Ovary (tissue), 3 donors: ENCODE measurements at regions not wholly inside any gene's neighbourhood (a gene's known extent, or its start where the extent isn't known, plus 50 kb on each side); places are given as distances from the start of the nearest gene placed in this dataset.

Experiments used
- POLR2A ChIP-seq: fragments of 450-650 bp; IDR thresholded peaks from one replicate; pipeline ENCODE4 v1.6.1; 2017; ENCODE audit warnings: antibody characterized with exemption, mild to moderate bottlenecking, moderate library complexity
- TF ChIP-seq, protein P1 (sequence below), 3 donors: fragments of 450-650 bp in 2 of 3; fragments of 200-600 bp in 1 of 3; IDR thresholded peaks; one replicate each; pipeline versions ENCODE4 v1.5.1 to v1.8.0; 2016 to 2022; ENCODE audit warnings: antibody characterized with exemption in 3 of 3, mild to moderate bottlenecking in 1 of 3
- donor health status: DM: no; HTN: no; CAD: no.

DNA sequence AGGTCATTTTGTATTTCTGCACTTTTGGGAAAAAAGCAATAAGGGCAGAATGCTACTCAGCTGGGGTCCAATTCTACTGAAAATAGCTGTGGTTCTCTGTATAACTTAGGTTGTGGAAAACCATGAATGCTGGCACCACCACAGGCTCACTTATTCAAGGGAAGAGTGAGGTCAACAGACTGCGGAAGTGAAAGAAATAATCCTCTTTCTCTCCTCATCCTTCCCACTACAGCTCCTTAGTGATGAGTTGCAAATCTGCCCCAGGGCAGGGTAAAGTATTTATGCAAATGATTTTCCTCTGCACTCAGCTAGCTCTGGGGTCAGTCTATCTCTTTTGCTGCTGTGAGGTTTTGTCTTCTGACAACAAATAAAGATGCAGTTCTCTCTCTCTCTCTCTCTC lies 74.1 kb upstream of the PTPRZ1 start:
- TF ChIP-seq, protein P1, sequence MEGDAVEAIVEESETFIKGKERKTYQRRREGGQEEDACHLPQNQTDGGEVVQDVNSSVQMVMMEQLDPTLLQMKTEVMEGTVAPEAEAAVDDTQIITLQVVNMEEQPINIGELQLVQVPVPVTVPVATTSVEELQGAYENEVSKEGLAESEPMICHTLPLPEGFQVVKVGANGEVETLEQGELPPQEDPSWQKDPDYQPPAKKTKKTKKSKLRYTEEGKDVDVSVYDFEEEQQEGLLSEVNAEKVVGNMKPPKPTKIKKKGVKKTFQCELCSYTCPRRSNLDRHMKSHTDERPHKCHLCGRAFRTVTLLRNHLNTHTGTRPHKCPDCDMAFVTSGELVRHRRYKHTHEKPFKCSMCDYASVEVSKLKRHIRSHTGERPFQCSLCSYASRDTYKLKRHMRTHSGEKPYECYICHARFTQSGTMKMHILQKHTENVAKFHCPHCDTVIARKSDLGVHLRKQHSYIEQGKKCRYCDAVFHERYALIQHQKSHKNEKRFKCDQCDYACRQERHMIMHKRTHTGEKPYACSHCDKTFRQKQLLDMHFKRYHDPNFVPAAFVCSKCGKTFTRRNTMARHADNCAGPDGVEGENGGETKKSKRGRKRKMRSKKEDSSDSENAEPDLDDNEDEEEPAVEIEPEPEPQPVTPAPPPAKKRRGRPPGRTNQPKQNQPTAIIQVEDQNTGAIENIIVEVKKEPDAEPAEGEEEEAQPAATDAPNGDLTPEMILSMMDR (IDR thresholded peaks at IDR 0.05), result no peak
- no peak for TF ChIP-seq POLR2A
